Liver (tissue), 8 donors: ENCODE measurements at regions not wholly inside any gene's neighbourhood (a gene's known extent, or its start where the extent isn't known, plus 50 kb on each side); places are given as distances from the start of the nearest gene placed in this dataset.

Experiments used
- DNase-seq: peaks from one replicate; pipeline ENCODE4 v3.0.0-alpha.2; 2017; ENCODE audit warnings: low spot score
- H3K27ac ChIP-seq, 2 donors: one replicate each; pipeline ENCODE4 v1.7.0; 2013; ENCODE audit warnings: inconsistent platforms in 2 of 2, low read length in 2 of 2, control low read depth in 1 of 2, low read depth in 1 of 2, mild to moderate bottlenecking in 1 of 2
- H3K27me3 ChIP-seq, 4 donors: one replicate each; pipeline versions ENCODE4 v1.6.1 to v1.7.0; 2013; ENCODE audit warnings: low read length in 3 of 4, inconsistent platforms in 1 of 4, mild to moderate bottlenecking in 1 of 4, moderate library complexity in 1 of 4; ENCODE audit not compliant: control insufficient read depth in 4 of 4, insufficient read depth in 4 of 4
- H3K36me3 ChIP-seq, 4 donors: one replicate each; pipeline versions ENCODE4 v1.6.1 to v1.7.0; 2013; ENCODE audit warnings: low read length in 3 of 4, mild to moderate bottlenecking in 3 of 4, low read depth in 1 of 4, moderate library complexity in 1 of 4; ENCODE audit not compliant: control insufficient read depth in 4 of 4, insufficient read depth in 3 of 4
- H3K4me1 ChIP-seq, 4 donors: one replicate each; pipeline versions ENCODE4 v1.6.1 to v1.7.0; 2013; ENCODE audit warnings: low read length in 3 of 4, mild to moderate bottlenecking in 3 of 4, moderate library complexity in 1 of 4; ENCODE audit not compliant: control insufficient read depth in 4 of 4, insufficient read depth in 4 of 4
- H3K4me3 ChIP-seq, 3 donors: one replicate each; pipeline versions ENCODE4 v1.6.1 to v1.7.0; 2013; ENCODE audit warnings: low read length in 3 of 3, control low read depth in 1 of 3, low read depth in 1 of 3, mild to moderate bottlenecking in 1 of 3
- H3K9ac ChIP-seq, 2 donors: one replicate each; pipeline ENCODE4 v1.7.0; 2013; ENCODE audit warnings: low read length in 2 of 2, mild to moderate bottlenecking in 2 of 2, moderate library complexity in 2 of 2, control low read depth in 1 of 2, low read depth in 1 of 2
- H3K9me3 ChIP-seq, 4 donors: one replicate each; pipeline versions ENCODE4 v1.6.1 to v1.7.0; 2013; ENCODE audit warnings: low read length in 3 of 4; ENCODE audit not compliant: control insufficient read depth in 4 of 4
- CTCF ChIP-seq: fragments of 150-350 bp; IDR thresholded peaks from 2 replicates; pipeline ENCODE4 v1.5.1; 2017; ENCODE audit warnings: improper control_type of control experiment, low read depth, low read length; ENCODE audit not compliant: missing input control
- EGR1 ChIP-seq, 2 donors: IDR thresholded peaks; 2 replicates each; pipeline ENCODE4 v1.6.1; 2016 to 2018; ENCODE audit warnings: antibody characterized with exemption in 2 of 2, low read depth in 2 of 2
- FOXA1 ChIP-seq: IDR thresholded peaks from 2 replicates; pipeline ENCODE4 v1.6.1; 2016; ENCODE audit warnings: antibody characterized with exemption
- FOXA2 ChIP-seq: IDR thresholded peaks from 2 replicates; pipeline ENCODE4 v1.6.1; 2016; ENCODE audit warnings: antibody characterized with exemption
- GABPA ChIP-seq, 2 donors: IDR thresholded peaks in 1 of 2; conservative IDR thresholded peaks in 1 of 2; 2 replicates each; pipeline ENCODE4 v1.6.1; 2016; ENCODE audit warnings: antibody characterized with exemption in 2 of 2, mild to moderate bottlenecking in 1 of 2, moderate library complexity in 1 of 2
- HNF4G ChIP-seq: IDR thresholded peaks from 2 replicates; pipeline ENCODE4 v1.6.1; 2016; ENCODE audit warnings: antibody characterized with exemption
- JUND ChIP-seq, 2 donors: IDR thresholded peaks; 2 replicates each; pipeline ENCODE4 v1.6.1; 2016; ENCODE audit warnings: antibody characterized with exemption in 2 of 2
- NR2F2 ChIP-seq: IDR thresholded peaks from 2 replicates; pipeline ENCODE4 v1.6.1; 2016; ENCODE audit warnings: antibody characterized with exemption
- RXRA ChIP-seq, 2 donors: IDR thresholded peaks; 2 replicates each; pipeline ENCODE4 v1.6.1; 2017 to 2018; ENCODE audit warnings: antibody characterized with exemption in 2 of 2, mild to moderate bottlenecking in 1 of 2
- TAF1 ChIP-seq: conservative IDR thresholded peaks from 2 replicates; pipeline ENCODE4 v1.6.1; 2016; ENCODE audit warnings: antibody characterized with exemption, mild to moderate bottlenecking
- YY1 ChIP-seq: IDR thresholded peaks from 2 replicates; pipeline ENCODE4 v1.6.1; 2016; ENCODE audit warnings: antibody characterized with exemption, mild to moderate bottlenecking
- ZBTB33 ChIP-seq: IDR thresholded peaks from 2 replicates; pipeline ENCODE4 v1.6.1; 2016; ENCODE audit warnings: antibody characterized with exemption
- WGBS: extraction: QIAGEN DNeasy Blood & Tissue Kit; methylation state at CpG from one replicate; pipeline ENCODE4 v1.1.7; 2013; 5-methylcytosine and 5-hydroxymethylcytosine counted together
- TF ChIP-seq, protein P1 (sequence below): IDR thresholded peaks from 2 replicates; pipeline ENCODE4 v1.6.1; 2016; ENCODE audit warnings: antibody characterized with exemption, mild to moderate bottlenecking
- TF ChIP-seq, protein P2 (sequence below): IDR thresholded peaks from 2 replicates; pipeline ENCODE4 v1.6.1; 2016; ENCODE audit warnings: antibody characterized with exemption
- TF ChIP-seq, protein P3 (sequence below): IDR thresholded peaks from 2 replicates; pipeline ENCODE4 v1.6.1; 2016; ENCODE audit warnings: antibody characterized with exemption
- donor health status: healthy.
- donor health status: healthy.
- donor health status: healthy.
- donor health status: healthy.
- donor health status: healthy.

GRCh38 chr4:7128644-7129043 is 60.8 kb upstream of the GRPEL1 start (continued):
- no peak for TF ChIP-seq CTCF
- no peak for TF ChIP-seq HNF4G
- TF ChIP-seq EGR1 (IDR thresholded peaks at IDR 0.05; ENCODE audit: low read depth in 2 of 2), result no peak
- TF ChIP-seq JUND (IDR thresholded peaks at IDR 0.05), result no peak

DNA sequence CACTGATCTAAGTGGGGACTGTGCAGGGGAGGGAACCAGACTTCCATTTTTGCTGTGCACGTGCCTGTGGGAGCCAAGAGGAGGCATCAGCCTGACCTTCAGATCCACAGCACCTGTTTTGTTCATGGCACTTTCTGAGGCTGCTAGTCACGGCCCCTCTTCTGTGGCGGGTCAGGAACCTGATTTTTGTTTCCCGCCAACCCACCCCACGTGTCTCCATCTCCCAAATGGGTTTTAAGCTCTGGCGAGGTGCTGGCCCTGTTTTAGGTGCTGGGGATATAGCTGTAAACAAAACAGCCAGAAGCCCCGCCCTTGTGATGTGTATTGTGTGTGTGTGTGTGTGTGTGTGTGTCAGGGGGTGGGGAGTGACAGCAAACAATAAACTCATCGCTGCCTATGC is 60.4 kb upstream of the GRPEL1 start:
- Histone ChIP-seq H3K4me1 (peaks cover 7 to 12% (median 8%) of the 10 kb centered on the region in 4 donors), H3K27ac (no peak overlapping the region), H3K27me3 (no peaks in the 10 kb centered on the region), H3K9me3 (peaks cover 0 to 2% (median 0%) of the 10 kb centered on the region in 4 donors), H3K9ac (no peak overlapping the region), H3K36me3 (no peaks in the 10 kb centered on the region), H3K4me3 (no peak overlapping the region)
- TF ChIP-seq YY1, result no peak
- no peak for TF ChIP-seq GABPA (IDR thresholded peaks at IDR 0.05 in 1 of 2, conservative IDR thresholded peaks at IDR 0.05 in 1 of 2)
- no peak for TF ChIP-seq HNF4G
- TF ChIP-seq CTCF, result no peak
- no peak for TF ChIP-seq TAF1
- no peak for TF ChIP-seq NR2F2
- TF ChIP-seq, protein P1, sequence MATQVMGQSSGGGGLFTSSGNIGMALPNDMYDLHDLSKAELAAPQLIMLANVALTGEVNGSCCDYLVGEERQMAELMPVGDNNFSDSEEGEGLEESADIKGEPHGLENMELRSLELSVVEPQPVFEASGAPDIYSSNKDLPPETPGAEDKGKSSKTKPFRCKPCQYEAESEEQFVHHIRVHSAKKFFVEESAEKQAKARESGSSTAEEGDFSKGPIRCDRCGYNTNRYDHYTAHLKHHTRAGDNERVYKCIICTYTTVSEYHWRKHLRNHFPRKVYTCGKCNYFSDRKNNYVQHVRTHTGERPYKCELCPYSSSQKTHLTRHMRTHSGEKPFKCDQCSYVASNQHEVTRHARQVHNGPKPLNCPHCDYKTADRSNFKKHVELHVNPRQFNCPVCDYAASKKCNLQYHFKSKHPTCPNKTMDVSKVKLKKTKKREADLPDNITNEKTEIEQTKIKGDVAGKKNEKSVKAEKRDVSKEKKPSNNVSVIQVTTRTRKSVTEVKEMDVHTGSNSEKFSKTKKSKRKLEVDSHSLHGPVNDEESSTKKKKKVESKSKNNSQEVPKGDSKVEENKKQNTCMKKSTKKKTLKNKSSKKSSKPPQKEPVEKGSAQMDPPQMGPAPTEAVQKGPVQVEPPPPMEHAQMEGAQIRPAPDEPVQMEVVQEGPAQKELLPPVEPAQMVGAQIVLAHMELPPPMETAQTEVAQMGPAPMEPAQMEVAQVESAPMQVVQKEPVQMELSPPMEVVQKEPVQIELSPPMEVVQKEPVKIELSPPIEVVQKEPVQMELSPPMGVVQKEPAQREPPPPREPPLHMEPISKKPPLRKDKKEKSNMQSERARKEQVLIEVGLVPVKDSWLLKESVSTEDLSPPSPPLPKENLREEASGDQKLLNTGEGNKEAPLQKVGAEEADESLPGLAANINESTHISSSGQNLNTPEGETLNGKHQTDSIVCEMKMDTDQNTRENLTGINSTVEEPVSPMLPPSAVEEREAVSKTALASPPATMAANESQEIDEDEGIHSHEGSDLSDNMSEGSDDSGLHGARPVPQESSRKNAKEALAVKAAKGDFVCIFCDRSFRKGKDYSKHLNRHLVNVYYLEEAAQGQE, result no peak
- TF ChIP-seq FOXA1, result no peak
- TF ChIP-seq, protein P2, sequence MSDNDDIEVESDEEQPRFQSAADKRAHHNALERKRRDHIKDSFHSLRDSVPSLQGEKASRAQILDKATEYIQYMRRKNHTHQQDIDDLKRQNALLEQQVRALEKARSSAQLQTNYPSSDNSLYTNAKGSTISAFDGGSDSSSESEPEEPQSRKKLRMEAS, result no peak
- TF ChIP-seq, protein P3, sequence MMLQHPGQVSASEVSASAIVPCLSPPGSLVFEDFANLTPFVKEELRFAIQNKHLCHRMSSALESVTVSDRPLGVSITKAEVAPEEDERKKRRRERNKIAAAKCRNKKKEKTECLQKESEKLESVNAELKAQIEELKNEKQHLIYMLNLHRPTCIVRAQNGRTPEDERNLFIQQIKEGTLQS, result no peak
- TF ChIP-seq RXRA (IDR thresholded peaks at IDR 0.05), result no peak
- no peak for TF ChIP-seq ZBTB33
- no peak for TF ChIP-seq FOXA2
- DNase-seq, result no peak
- 87% methylated on average over 8 of the region's 8 CpGs for WGBS
